K562 (cell line): ENCODE measurements at regions not wholly inside any gene's neighbourhood (a gene's known extent, or its start where the extent isn't known, plus 50 kb on each side); places are given as distances from the start of the nearest gene placed in this dataset.

Source experiments
- ATAC-seq: fragments of 200-7000 bp; cut with Tn5 transposase; 3 replicates; pipeline ENCODE4 v1.9.1; 2020; ENCODE audit warnings: moderate library complexity
- BruUV-seq: library from RNA; stranded (reverse); fragments of 400-500 nt; replicated peaks from 2 replicates; lab custom pipeline; 2021; lab: Mats Ljungman, UMichigan
- CTCF ChIA-PET: fragments of 300-600 bp; formaldehyde crosslinking; extraction: SDS; loops from one replicate; lab custom pipeline; 2021; ENCODE audit warnings: low intra/inter-chr PET ratio; lab: Yijun Ruan, JAX
- POLR2A ChIA-PET: fragments of 300-600, 350-650 bp; sonication (Branson Sonifier 250); formaldehyde crosslinking; extraction: SDS; loops from one replicate; lab custom pipeline; 2021; ENCODE audit warnings: antibody characterized with exemption, inconsistent platforms; lab: Yijun Ruan, JAX
- DNase-seq, 4 experiments: peaks; one replicate each; pipeline versions ENCODE4 v3.0.0 to v3.0.0-alpha.2; 2011 to 2018; ENCODE audit warnings: low spot score in 3 of 4, mixed read lengths in 3 of 4; ENCODE audit errors: extremely low read depth in 1 of 4
- FAIRE-seq: peaks from 2 replicates; lab custom pipeline; 2011; peaks lifted over from hg19 to GRCh38; lab: Jason Lieb, UNC
- H2AFZ ChIP-seq: 2 replicates; pipeline ENCODE4 v1.6.0; 2011; ENCODE audit warnings: low read depth, low read length, control low read depth, inconsistent platforms
- H3K27ac ChIP-seq: fragments of 200-600 bp; 3 replicates; pipeline ENCODE4 v1.8.0; 2011; ENCODE audit warnings: low read depth, mild to moderate bottlenecking, control low read depth, inconsistent platforms, low read length, moderate library complexity, mixed read lengths; ENCODE audit errors: extremely low read depth
- H3K27me3 ChIP-seq, 2 experiments: fragments of 300-600 bp in 1 of 2; 2 replicates in 1 of 2; 3 replicates in 1 of 2; pipeline versions ENCODE4 v1.6.0 to v1.8.0; 2011; ENCODE audit warnings: inconsistent platforms in 2 of 2, low read length in 2 of 2, mild to moderate bottlenecking in 1 of 2, mixed read lengths in 1 of 2, moderate library complexity in 1 of 2; ENCODE audit not compliant: control insufficient read depth in 2 of 2, insufficient read depth in 2 of 2
- H3K36me3 ChIP-seq: fragments of 300-600 bp; 3 replicates; pipeline ENCODE4 v1.8.0; 2011; ENCODE audit warnings: mild to moderate bottlenecking, low read length, inconsistent platforms; ENCODE audit not compliant: control insufficient read depth, insufficient read depth
- H3K4me1 ChIP-seq, 2 experiments: fragments of 200-600 bp in 1 of 2; replicated peaks in 1 of 2; 2 replicates in 1 of 2; 3 replicates in 1 of 2; pipeline versions ENCODE4 v1.5.1 to v1.8.0; 2011; ENCODE audit warnings: inconsistent platforms in 2 of 2, low read length in 2 of 2, mild to moderate bottlenecking in 1 of 2, mixed read lengths in 1 of 2, moderate library complexity in 1 of 2; ENCODE audit not compliant: control insufficient read depth in 2 of 2, insufficient read depth in 2 of 2
- H3K4me2 ChIP-seq: 2 replicates; pipeline ENCODE4 v1.6.1; 2011; ENCODE audit warnings: low read length, control low read depth, inconsistent platforms, mixed read lengths; ENCODE audit not compliant: insufficient read depth
- H3K4me3 ChIP-seq: fragments of 200-600 bp; sonication (generic), shearing (Covaris generic); 2 replicates; pipeline ENCODE4 v1.5.1; 2016; ENCODE audit warnings: control low read depth, inconsistent platforms
- H3K79me2 ChIP-seq: fragments of 200-600 bp; 3 replicates; pipeline ENCODE4 v1.8.0; 2011; ENCODE audit warnings: low read length, inconsistent platforms; ENCODE audit not compliant: control insufficient read depth, insufficient read depth
- H3K9ac ChIP-seq, 2 experiments: 2 replicates each; pipeline versions ENCODE4 v1.6.0 to v1.6.1; 2011; ENCODE audit warnings: low read depth in 2 of 2, low read length in 2 of 2, control low read depth in 1 of 2, inconsistent platforms in 1 of 2, mild to moderate bottlenecking in 1 of 2, mixed read lengths in 1 of 2; ENCODE audit not compliant: insufficient read depth in 1 of 2
- H3K9me1 ChIP-seq: one replicate; pipeline ENCODE4 v1.6.0; 2011; ENCODE audit warnings: inconsistent platforms, mild to moderate bottlenecking, low read length, moderate library complexity; ENCODE audit not compliant: control insufficient read depth, insufficient read depth
- H3K9me3 ChIP-seq: replicated peaks from 2 replicates; pipeline ENCODE4 v1.5.1; 2011; ENCODE audit warnings: low read depth, low read length, inconsistent platforms; ENCODE audit not compliant: control insufficient read depth, insufficient read depth
- H4K20me1 ChIP-seq: replicated peaks from 2 replicates; pipeline ENCODE4 v1.6.1; 2011; ENCODE audit warnings: low read length, inconsistent platforms, mixed read lengths; ENCODE audit not compliant: control insufficient read depth, insufficient read depth
- CEBPB ChIP-seq: fragments of 450-650 bp; IDR thresholded peaks from 2 replicates; pipeline ENCODE4 v1.6.1; 2016; ENCODE audit warnings: missing genetic modification characterization, missing compliant biosample characterization
- CREM ChIP-seq: IDR thresholded peaks from 2 replicates; pipeline ENCODE4 v1.6.1; 2014; ENCODE audit warnings: antibody characterized with exemption, low read depth
- EP300 ChIP-seq: IDR thresholded peaks from 2 replicates; pipeline ENCODE4 v1.6.1; 2012; ENCODE audit warnings: low read length, improper control_type of control experiment
- GATAD2A ChIP-seq: fragments of 450-650 bp; IDR thresholded peaks from 2 replicates; pipeline ENCODE4 v1.6.1; 2017
- NR1H2 ChIP-seq: sonication (generic); formaldehyde crosslinking; IDR thresholded peaks from 2 replicates; pipeline ENCODE4 v1.4.0; 2020; ENCODE audit warnings: mild to moderate bottlenecking, missing genetic modification reagents
- PHF21A ChIP-seq: fragments of 450-650 bp; IDR thresholded peaks from 2 replicates; pipeline ENCODE4 v1.6.1; 2017; ENCODE audit warnings: low read depth, borderline replicate concordance
- RBM34 ChIP-seq: fragments of 200-400 bp; formaldehyde crosslinking; IDR thresholded peaks from 2 replicates; pipeline ENCODE4 v1.6.1; 2018; ENCODE audit warnings: low read length, borderline replicate concordance; ENCODE audit not compliant: insufficient read depth
- SRSF1 ChIP-seq: fragments of 200-400 bp; formaldehyde crosslinking; IDR thresholded peaks from 2 replicates; pipeline ENCODE4 v1.6.1; 2017; ENCODE audit warnings: mild to moderate bottlenecking, low read depth, low read length, moderate library complexity
- XRCC4 ChIP-seq: IDR thresholded peaks from one replicate; pipeline ENCODE4 v1.6.1; 2011; ENCODE audit not compliant: insufficient read depth, insufficient read length; ENCODE audit errors: extremely low read depth
- ZC3H4 ChIP-seq: sonication (generic); formaldehyde crosslinking; IDR thresholded peaks from 2 replicates; pipeline ENCODE4 v1.9.0; 2021; ENCODE audit warnings: missing genetic modification reagents, borderline replicate concordance
- ZKSCAN1 ChIP-seq: fragments of 150-350 bp; IDR thresholded peaks from 2 replicates; pipeline ENCODE4 v1.6.1; 2016; ENCODE audit warnings: low read depth, low read length
- WGBS: fragments of 100-300 bp; shearing (Covaris generic); methylation state at CpG from one replicate; pipeline ENCODE4 v1.1.6; 2016; ENCODE audit warnings: low coverage, mixed read lengths; ENCODE audit not compliant: insufficient coverage; ENCODE audit errors: missing lambda C conversion rate; 5-methylcytosine and 5-hydroxymethylcytosine counted together
- in situ Hi-C: fragments of 300-500 bp; cut with MboI; formaldehyde crosslinking; loops from 4 replicates; pipeline ENCODE4 v1.15.0; 2018; ENCODE audit warnings: inconsistent platforms, mixed read lengths
- intact Hi-C: fragments of 100-400 bp; cut with micrococcal nuclease; formaldehyde crosslinking; loops from 2 replicates; pipeline ENCODE4 v1.14.2; 2022
- TF ChIP-seq, protein P1 (sequence below), 3 experiments: fragments of 200-800 bp in 1 of 3; fragments of 250-450 bp in 1 of 3; fragments of 450-650 bp in 1 of 3; sonication (Bioruptor Pico) in 1 of 3; sonication (Bioruptor generic) in 1 of 3; formaldehyde crosslinking in 1 of 3; IDR thresholded peaks; 2 replicates each; pipeline versions ENCODE4 v1.6.1 to v1.8.0; 2016 to 2022; ENCODE audit warnings: mild to moderate bottlenecking in 2 of 3, missing genetic modification characterization in 2 of 3, missing compliant biosample characterization in 1 of 3, moderate library complexity in 1 of 3
- TF ChIP-seq, protein P2 (sequence below): fragments of 250-450 bp; sonication (Bioruptor Pico); IDR thresholded peaks from 2 replicates; pipeline ENCODE4 v1.5.0; 2020; ENCODE audit warnings: mild to moderate bottlenecking

DNA sequence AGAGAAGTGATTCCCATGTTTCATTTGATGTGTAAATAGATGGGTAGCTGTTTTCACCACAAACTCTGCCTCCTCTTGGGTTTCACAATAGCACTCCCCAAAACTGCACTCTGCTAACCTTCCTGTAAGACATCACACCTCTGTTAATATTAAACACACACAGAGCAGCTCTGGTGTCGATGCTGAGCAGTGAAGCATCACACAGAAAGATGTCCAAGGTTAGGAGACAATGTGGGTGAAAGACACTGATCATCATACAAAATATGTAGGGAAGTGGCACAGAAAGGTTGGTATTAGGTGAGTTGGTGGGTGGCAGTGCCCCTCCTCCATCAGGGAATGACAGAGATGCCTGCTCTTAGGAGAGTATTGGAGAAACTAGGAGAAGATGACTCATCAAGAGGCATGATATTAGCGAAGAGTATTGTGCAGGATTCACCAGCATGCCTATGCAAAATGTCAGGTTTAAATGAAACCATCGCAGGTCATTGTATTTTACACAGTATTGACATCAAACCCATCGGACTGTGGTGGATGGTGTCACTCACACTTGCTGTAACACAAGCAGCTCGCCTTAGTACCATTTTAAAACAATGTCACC is 199.7 kb downstream of the TBXT start:
- Histone ChIP-seq H4K20me1 (no peaks in the 10 kb centered on the region), H3K4me2 (no peak overlapping the region), H3K9me1 (no peaks in the 10 kb centered on the region), H3K4me1 (no peaks in the 10 kb centered on the region), H3K27me3 (peaks cover 0 to 10% of the 10 kb centered on the region in 2 experiments; a peak in 2 of 5 replicates), H3K79me2 (no peaks in the 10 kb centered on the region), H3K36me3 (no peaks in the 10 kb centered on the region), H3K27ac (no peak overlapping the region), H2AFZ (no peak overlapping the region), H3K4me3 (no peak overlapping the region), H3K9ac (no peak overlapping the region), H3K9me3 (no peaks in the 10 kb centered on the region)
- BruUV-seq = no TSS peak
- in situ Hi-C loops (no loop called here), intact Hi-C loops (no loop called here)
- FAIRE-seq = no peak
- POLR2A ChIA-PET = no interaction called here
- 1% methylated on average over 5 of the region's 5 CpGs for WGBS
- CTCF ChIA-PET = no interaction called here
- no peak for ATAC-seq
- no peak for DNase-seq
- TF ChIP-seq PHF21A (no peak), ZKSCAN1 (no peak), RBM34 (no peak)

DNA sequence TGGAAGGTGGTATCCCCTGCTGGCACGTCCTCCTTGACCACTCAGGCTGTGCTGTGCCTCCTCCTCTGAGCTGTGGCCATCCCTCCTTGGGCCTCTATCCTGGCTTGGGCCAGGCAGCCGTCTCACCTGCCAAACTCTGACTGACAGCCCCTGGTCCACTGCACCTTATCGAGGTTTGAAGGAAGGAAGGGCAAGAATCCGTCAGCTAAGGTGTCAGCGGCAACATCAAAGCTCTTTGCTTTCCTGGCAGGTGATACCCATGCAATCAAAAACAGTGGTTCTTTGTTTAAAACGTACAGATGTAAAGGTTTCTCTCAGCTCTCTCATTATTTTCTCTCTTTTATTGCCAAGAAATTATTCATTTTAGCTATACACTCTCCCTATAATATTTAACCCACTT is 203.9 kb downstream of the TBXT start:
- Histone ChIP-seq H3K9me1 (no peaks in the 10 kb centered on the region), H3K9ac (no peak overlapping the region), H3K36me3 (no peaks in the 10 kb centered on the region), H2AFZ (no peak overlapping the region), H4K20me1 (no peaks in the 10 kb centered on the region), H3K4me1 (no peaks in the 10 kb centered on the region), H3K27ac (no peak overlapping the region), H3K4me3 (no peak overlapping the region), H3K79me2 (no peaks in the 10 kb centered on the region), H3K4me2 (no peak overlapping the region), H3K27me3 (peaks cover 0 to 14% of the 10 kb centered on the region in 2 experiments; a peak in 2 of 5 replicates), H3K9me3 (no peaks in the 10 kb centered on the region)
- WGBS = 0% methylated on average over 6 of the region's 6 CpGs
- ChIA-PET CTCF (no interaction called here), POLR2A (no interaction called here)
- ATAC-seq = no peak
- in situ Hi-C loops = no loop called here
- FAIRE-seq = no peak
- no peak for DNase-seq
- BruUV-seq = no TSS peak
- intact Hi-C loops = no loop called here
- TF ChIP-seq CREM (no peak), NR1H2 (CRISPR knock-in tag) (no peak), ZC3H4 (no peak), EP300 (no peak), CEBPB (tag) (no peak), XRCC4 (no peak), SRSF1 (no peak), GATAD2A (no peak)
- TF ChIP-seq, protein P1, sequence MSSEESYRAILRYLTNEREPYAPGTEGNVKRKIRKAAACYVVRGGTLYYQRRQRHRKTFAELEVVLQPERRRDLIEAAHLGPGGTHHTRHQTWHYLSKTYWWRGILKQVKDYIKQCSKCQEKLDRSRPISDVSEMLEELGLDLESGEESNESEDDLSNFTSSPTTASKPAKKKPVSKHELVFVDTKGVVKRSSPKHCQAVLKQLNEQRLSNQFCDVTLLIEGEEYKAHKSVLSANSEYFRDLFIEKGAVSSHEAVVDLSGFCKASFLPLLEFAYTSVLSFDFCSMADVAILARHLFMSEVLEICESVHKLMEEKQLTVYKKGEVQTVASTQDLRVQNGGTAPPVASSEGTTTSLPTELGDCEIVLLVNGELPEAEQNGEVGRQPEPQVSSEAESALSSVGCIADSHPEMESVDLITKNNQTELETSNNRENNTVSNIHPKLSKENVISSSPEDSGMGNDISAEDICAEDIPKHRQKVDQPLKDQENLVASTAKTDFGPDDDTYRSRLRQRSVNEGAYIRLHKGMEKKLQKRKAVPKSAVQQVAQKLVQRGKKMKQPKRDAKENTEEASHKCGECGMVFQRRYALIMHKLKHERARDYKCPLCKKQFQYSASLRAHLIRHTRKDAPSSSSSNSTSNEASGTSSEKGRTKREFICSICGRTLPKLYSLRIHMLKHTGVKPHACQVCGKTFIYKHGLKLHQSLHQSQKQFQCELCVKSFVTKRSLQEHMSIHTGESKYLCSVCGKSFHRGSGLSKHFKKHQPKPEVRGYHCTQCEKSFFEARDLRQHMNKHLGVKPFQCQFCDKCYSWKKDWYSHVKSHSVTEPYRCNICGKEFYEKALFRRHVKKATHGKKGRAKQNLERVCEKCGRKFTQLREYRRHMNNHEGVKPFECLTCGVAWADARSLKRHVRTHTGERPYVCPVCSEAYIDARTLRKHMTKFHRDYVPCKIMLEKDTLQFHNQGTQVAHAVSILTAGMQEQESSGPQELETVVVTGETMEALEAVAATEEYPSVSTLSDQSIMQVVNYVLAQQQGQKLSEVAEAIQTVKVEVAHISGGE (CRISPR knock-in tag; IDR thresholded peaks at IDR 0.05) = no peak
- TF ChIP-seq, protein P2, sequence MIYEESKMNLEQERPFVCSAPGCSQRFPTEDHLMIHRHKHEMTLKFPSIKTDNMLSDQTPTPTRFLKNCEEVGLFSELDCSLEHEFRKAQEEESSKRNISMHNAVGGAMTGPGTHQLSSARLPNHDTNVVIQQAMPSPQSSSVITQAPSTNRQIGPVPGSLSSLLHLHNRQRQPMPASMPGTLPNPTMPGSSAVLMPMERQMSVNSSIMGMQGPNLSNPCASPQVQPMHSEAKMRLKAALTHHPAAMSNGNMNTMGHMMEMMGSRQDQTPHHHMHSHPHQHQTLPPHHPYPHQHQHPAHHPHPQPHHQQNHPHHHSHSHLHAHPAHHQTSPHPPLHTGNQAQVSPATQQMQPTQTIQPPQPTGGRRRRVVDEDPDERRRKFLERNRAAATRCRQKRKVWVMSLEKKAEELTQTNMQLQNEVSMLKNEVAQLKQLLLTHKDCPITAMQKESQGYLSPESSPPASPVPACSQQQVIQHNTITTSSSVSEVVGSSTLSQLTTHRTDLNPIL (CRISPR knock-in tag) = no peak
